ENCODE measurements at regions not wholly inside any gene's neighbourhood (a gene's known extent, or its start where the extent isn't known, plus 50 kb on each side); places are given as distances from the start of the nearest gene placed in this dataset.

GRCh38 chr9:6703898-6704639 is 53.7 kb upstream of the KDM4C start:
- DNase-seq (ENCODE audit: low read depth in 2 of 2), result peak; percentile 56 to 85

- no peak for DNase-seq (ENCODE audit: low read depth in 2 of 2)
Measured at GRCh38 chr9:6702707-6703106, 55.1 kb upstream of the KDM4C start.

DNA sequence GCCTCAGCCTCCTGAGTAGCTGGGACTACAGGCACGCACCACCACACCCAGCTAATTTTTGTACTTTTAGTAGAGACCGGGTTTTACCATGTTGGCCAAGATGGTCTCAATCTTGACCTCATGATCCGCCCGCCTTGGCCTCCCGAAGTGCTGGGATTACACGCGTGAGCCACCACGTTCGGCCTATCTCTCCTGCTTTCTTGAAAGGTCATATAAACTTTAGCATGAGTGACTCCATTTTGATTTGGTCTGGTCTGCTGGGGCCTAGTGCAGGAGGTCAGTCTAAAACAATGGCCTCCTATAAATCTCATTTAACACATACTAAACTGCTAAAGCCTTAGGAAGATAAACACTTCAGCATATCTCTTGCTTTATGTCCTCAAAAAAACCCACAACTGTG is 50.6 kb upstream of the GLDC start:
- no peak for DNase-seq (ENCODE audit: low read depth in 2 of 2)

GRCh38 chr9:6695121-6695814 is 49.7 kb upstream of the GLDC start:
- no peak for DNase-seq (ENCODE audit: low read depth in 2 of 2)

Measured in stimulated activated CD8-positive, alpha-beta memory T cell treated with anti-CD3 and anti-CD28 coated beads, Interleukin-2, amount 100 ng/mL, for 48 hours (primary cell).